ENCODE measurements at regions not wholly inside any gene's neighbourhood (a gene's known extent, or its start where the extent isn't known, plus 50 kb on each side); places are given as distances from the start of the nearest gene placed in this dataset.

DNA sequence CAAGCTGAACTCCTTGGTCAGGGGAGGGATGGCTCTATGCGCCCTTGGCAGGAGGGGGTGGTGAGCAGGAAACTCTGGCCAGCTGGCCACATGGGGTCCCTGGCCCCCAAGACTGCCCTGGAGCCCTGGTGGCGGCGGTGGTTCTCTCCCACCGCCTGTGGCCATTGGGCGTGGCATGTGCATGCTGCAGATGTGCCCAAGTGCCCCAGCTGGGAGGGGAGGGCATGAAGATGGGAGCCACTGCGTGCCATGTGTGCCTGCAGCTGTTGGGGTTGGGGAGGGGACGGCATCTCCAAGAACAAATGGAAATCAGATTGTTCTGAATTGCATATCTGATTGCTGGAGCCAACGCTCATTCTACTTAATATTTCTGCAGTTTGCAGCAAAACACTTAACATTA is 115.7 kb upstream of the IGF1 start:
- DNase-seq (ENCODE audit: low read depth), result no peak

DNA sequence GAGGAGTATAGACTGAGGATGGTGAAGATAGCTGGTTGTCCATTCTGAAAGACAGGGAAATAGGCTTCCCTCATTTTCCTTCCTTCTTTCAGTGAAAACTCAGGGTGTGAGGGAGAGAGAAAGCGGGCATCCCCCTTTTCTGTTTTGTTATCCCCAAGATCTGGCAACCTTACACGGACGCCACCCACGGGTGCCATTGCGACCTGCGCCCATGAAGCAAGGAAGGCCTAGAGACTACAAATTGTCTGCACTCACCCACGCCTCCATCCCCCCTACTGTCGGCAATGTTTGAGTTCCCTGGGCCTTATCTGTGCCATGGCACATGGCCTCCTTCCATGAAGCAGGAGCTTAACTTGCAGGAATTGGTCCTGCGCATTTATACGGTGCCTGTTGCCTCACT is 115.0 kb upstream of the IGF1 start:
- DNase-seq (ENCODE audit: low read depth), result no peak

DNA sequence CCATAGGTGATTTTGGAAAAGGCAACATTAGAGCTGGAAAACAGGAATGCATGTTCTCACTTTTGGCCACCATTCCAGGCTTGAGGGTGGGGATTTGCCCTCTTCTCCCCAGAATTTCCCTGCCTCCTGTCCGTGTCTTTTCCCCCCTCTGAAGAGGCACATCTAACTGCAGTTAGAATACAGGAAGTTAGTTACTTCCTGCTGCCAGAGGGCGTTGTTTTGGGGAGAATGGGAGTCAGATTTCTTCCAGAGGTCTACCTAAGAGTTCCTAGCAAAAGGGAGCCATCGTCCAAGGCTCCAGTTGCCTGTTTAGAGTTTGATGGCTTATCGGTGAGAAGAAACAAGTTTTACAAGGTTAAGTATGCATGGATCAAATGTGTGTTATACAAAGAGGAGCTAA is 112.8 kb upstream of the IGF1 start:
- DNase-seq (ENCODE audit: low read depth), result no peak

DNA sequence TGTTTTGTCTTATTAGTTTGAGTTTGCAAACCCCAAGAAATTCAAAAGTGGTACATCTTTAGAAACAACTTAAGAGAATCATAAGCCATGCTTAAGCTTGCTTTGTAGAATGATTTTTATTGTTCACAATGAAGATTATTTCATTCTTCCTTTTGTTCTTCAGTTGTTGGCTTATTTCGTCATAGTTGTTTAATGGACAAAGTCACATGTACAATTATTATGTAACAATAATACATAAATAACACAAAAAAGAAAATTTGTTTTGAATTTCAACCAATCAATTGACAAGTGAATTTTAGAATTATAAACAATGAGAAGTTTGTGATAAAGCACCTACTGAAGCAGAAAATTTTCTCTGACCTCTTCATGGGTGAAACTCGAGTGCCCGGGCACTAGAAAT is 111.8 kb upstream of the IGF1 start:
- no peak for DNase-seq (ENCODE audit: low read depth)

DNA sequence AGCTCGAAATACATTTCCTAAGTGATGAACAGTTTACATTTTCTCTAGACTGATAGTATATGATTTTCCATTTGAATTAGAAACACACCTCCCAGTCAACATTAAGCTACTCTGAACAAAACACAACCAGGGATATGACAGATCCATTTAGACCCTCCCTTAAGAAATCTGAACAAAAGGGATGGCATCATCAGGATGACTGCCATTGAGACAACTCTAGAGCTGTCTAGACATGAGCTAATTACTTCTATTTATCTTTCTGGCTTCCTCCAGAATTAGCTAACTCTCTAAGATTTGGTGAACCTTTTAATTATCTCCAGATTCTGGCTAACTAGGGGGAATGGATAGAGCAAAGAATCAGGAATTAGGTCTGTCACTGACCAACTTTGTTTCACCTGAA is 92.9 kb upstream of the IGF1 start:
- no peak for DNase-seq (ENCODE audit: low read depth)

DNA sequence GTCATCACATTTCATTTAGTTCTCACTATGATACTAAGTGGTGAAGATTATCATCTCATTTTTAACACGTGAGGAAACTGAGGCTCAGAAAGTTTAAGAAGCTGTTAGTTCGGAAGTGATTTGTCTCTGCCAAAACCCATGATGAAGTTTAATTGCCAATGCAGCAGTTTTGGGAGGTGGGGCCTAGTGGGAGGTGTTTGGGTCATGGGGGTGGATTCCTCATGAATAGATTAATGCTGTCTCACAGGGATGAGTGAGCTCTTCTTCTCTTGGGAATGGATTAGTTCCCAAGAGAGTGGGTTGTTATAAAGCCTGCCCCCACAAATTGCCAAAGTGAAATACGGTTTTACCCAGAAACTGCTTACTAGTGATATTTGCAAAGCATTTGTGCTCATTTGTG is 91.5 kb upstream of the IGF1 start:
- no peak for DNase-seq (ENCODE audit: low read depth)

DNA sequence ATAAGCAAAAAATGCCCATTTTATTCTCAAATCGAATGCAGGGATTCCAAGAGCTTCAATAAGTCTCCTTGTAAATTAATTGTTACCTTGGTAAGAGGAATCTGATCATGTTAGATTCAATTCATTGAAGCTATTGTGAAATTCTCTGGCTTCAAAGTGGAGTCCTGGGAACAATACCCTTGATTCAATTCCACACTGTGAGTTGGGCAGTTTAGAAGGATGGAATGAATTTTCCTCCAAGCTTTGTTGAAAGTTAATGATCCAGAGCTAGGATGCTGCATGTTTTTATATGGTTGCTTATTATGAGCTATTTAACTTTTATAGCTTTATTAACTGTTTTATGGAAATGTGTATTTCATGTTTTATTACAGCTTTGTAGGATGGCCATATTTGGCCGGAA is 89.9 kb upstream of the IGF1 start:
- DNase-seq (ENCODE audit: low read depth), result no peak

DNA sequence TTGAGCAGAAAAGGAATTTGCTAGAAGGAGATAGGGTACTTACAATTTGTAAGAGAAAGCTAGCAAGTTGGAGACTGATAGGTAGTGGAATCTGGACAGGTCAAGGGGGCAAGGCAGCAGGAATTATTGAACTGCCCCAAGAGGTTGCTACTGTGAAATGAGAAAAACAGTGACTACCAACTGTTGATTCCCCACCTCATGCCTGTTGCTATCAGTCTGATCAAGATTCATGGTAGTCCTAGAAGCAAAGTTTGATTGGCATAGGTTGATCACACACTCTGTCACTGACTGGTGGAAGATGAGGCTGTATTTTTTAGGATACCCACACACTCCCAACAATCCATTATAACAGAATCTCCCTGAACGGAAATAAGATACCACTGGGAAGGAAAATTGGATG is 89.4 kb upstream of the IGF1 start:
- DNase-seq (ENCODE audit: low read depth), result no peak

DNA sequence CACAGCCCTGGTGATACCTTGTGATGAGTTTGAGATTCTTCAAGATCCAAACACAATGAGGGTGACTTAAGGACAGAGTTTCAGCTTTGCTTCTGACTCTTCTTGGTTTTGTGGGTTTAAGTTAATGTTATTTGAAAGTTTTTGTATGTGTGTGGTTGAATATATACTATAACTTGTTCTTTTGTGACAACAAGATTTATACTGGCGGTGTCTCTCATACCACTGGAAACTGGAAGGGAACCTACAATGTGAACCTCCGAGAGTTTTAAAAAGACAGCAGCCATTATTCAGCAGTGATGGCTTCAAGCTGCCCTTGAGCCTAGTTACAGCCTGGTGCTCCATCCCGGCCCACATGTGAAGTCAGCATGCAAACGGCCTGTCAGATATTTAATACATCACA is 87.9 kb upstream of the IGF1 start:
- no peak for DNase-seq (ENCODE audit: low read depth)

DNA sequence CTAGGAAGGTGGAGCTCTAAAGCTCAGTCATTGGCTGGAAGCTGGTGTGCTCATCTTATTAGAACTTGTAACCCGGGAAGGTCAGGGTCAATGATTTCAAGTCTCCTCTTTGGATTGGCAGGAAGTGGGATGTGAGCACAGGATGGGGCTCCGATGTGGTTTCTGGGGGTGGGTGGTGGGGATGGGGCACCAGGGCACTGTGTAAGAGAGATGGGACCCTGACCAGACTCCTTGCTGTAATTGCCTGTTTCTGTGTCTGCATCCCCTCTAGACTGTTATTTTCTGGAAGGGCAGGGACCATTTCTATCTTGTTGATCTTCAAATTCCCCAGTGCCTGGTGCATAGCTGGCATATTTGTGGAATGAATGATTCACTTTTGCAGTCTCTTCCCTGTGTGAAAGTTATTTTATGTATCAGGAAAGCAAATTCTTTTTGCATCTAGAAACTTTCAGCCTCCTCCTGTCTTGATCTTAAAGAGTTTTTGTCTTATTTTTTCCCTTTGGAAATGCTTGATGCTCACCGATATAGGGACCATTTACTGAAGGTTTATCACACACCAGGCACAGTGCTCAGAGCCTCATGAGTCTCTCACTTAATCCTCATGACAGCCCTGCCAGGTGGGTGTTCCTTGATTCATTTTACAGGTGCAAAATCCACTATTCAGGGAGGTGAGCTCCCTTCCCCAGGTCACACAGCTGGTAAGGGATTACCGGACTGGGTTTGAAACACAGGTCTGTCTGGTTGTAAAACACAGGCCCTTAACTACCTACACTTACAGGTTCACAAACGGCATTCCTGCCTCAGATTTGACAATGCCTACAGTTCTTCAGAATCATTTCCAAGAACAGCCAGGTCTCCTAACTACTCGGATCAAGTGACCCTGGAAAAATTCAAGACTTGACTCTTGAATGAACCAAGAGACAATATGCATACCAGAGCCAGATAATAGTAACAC is 86.9 kb upstream of the IGF1 start:
- peak; percentile 84 for DNase-seq (ENCODE audit: low read depth)

DNA sequence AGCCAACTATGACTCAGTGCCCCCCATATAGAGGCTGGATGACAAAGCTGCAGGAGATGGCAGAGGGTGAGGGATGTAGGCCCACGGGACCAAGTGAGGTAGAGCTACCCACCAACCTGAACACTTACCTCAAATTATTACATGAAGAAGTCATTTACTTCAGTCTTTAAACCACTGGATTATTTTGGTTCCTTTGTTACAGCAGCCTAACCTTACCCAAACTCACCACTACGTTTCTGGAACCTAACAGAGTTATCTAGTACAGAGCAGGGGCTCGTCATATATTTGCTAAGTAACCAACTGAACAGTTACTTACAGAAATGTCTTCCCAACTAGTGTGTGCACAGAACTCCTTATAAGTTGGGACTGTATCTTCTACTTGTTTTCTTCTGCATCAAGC is 85.2 kb upstream of the IGF1 start:
- no peak for DNase-seq (ENCODE audit: low read depth)

DNA sequence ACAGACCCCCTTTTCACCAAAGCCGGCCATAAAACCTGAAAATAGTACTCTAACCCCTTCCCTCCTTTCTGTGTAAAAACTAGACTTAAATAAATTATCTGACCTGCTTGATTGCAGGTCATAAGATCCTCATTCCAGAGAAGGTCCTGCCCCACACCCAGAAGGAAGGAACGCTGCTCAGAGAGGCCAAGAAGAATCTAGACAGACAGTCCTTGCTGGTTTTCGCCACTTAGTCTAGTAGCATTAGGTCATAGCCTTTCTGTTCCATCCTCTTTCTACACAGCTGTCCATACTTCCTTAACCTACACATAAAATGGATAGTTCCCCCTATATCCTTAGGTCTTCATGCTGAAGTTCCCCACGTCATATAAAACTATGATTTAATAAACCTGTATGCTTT is 83.7 kb upstream of the IGF1 start:
- no peak for DNase-seq (ENCODE audit: low read depth)

DNA sequence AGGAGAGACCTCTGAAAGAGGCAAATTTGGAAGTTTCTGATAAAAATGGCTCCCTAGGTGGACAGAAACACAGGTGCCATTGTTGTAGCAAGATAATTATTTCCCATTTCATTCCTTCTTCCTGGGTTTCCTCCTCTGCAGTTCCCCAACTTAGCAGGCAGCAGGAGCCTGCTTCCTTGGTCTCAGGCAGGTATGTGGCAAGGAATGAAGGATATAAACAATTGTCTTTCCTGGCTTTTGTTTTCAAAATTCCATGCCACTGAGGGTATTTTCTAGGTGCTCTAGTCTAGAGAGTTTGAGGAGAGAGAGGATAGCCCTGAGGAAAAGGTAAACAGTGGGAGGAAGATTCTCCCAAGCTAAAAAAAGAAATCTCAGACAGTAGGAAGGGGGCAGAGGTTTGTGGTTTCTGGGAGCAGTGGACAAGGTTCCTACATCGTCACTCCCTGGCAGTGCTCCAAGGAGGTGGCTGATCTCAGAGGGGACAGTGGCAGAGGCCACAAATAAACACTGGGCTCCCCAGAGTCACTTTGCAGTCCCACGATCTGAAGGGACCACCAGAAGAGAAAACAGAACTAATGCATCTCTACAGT is 82.6 kb upstream of the IGF1 start:
- DNase-seq (ENCODE audit: low read depth), result no peak

DNA sequence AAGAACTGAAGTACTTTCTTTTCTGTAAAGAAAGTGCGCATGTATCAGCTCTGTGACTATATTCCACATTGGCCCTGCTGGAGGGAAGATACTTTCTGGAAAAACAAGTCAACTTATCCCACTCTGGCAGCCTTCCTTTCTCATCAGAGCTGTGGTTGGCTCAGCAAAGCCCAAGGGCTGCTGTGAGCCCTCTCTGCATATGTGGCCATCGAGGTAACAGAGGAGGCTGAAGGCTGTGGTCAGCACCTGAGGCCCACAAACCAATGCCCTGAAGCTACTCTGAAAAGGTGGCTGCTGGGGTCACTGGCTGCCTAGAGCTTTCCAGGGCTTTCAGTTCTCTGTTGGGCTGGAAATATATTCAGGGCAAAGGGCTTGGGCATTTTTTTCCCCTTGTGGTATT is 70.8 kb upstream of the IGF1 start:
- DNase-seq (ENCODE audit: low read depth), result no peak

DNA sequence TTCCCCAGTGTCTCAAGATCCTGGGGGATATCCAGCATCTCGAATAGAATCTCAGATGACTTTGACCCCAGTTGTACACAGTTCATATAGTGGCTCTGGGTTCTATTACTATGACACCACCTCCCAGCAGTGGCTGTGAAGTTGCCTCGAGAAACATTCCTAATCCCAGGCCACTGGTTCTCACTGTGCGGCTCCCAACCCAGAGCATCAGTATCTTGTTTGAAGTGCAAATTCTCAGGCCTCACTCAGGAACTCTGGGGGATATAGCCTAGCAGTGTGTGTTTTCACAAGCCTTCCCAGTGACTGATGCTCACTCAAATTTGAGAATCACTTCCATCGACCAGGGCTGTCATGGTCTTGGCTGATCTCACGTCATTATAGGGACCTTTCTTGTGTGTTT is 69.3 kb upstream of the IGF1 start:
- no peak for DNase-seq (ENCODE audit: low read depth)

DNA sequence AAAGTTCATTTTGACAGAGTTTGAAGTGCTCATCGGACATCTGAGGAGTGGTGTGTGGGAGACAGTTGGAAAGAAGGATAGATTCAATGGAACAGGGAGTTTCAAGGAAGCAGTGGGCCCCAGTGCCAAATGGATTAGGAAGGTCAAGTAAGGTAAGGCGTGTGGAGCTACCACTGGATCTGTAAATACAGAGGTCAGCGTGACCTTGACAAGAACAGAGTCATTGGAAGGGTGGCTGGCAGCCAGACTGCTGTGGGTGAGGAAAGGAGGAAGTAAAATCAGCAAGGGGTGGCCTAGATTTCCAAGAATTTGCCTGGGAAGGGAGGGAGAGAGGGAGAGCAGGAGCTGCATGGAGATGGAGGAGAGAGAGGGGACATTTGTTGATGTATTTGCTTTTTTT is 68.2 kb upstream of the IGF1 start:
- DNase-seq (ENCODE audit: low read depth), result no peak

DNA sequence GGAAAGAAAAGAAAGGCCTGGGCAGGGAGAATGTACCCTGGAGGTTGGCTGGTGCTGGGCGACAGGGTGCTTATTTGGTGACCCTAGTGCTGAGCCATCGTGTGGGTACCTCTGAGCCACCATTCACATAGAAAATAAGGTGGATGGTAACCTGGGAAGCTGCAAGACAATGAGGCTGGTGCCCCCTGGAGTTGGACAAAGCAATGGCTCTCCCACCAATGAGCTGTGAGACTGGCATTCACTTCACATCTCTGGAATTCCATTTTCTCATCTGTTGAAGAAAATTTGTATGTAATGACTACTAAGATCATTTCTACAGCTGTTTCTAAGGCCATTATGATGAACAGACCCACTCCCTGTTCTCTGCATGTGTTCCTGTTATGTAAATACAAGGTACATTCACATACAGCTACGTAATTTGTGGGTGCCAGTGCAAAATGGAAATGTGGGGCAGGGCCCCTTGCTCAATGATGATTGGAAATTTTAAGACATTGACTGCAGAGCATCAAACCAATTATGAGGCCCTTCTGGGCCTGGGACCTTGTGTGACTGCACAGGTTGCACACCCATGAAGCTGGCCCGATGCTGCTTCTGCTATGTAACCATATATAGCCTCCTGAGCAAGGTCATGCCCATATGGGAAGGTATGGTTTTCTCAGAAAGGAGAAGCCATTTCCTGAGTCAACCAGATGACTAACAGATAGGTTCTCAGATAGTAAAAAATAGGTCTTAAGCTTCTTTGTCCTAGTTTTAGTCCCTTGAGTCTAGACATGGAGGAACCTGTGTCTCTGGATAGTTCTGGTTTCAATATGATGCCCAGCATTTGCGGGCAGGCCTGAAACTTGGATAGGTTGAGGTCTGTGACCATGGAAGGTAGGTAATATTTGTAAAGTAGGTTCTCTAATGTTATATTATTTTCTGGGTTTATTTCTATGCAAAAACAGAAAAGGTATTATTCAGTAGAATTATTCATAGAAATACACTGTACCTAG is 63.4 kb upstream of the IGF1 start:
- DNase-seq (ENCODE audit: low read depth), result no peak

DNA sequence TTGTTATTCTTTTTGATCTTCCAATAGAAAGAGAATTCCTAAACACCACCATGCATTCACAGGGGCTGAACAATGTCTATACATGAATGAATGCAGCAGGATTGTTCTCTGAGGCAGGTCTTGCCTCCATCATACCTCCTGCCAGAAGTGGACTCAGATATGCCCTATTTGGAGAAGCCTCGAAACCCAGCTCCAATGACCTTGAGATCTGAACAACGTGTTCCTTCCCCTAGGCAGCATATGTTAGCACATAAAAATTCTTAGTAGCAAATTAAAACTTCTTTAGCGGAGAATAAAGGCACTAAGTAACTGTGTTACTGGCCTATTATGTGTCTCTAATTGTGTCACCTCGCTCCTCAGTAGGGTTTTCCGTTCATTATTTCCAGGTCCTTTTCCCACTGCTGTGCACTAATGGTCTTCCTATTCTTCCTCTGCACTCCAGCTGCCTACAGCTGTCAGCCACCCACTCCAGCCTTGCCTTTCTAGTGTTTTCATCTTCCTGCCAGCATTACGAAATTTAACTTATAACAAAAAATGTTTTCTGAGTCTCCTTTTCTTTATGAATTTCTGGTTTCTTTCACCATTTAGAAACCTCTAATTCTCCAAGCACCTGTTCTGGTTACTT is 62.6 kb upstream of the IGF1 start:
- no peak for DNase-seq (ENCODE audit: low read depth)

DNA sequence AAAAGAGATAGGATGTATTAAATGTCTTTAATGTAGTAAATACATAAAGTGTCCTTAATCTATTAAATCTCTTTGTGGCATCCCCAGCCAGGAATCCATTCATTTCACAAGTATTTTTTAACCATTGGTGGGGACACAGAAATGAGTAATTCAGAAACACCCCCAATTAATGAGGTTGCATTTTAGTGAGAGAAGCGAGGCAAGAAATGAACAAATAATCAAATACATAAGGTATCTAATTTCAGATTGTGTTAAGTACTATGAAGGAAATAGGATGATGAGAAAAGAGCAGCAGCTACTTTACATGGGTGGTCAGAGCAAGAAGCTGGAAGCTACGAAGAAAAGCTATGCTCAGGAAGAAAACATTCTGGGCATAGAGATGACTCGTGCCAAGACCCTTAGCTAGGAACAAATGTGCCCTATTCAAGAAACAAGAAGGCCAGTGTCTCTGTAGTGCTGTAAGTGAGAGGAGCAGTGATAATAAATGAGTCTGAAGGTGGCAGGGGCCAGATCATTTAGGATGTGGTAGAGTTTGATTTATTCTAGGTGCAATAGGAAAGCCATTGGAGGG is 60.5 kb upstream of the IGF1 start:
- DNase-seq (ENCODE audit: low read depth), result no peak

DNA sequence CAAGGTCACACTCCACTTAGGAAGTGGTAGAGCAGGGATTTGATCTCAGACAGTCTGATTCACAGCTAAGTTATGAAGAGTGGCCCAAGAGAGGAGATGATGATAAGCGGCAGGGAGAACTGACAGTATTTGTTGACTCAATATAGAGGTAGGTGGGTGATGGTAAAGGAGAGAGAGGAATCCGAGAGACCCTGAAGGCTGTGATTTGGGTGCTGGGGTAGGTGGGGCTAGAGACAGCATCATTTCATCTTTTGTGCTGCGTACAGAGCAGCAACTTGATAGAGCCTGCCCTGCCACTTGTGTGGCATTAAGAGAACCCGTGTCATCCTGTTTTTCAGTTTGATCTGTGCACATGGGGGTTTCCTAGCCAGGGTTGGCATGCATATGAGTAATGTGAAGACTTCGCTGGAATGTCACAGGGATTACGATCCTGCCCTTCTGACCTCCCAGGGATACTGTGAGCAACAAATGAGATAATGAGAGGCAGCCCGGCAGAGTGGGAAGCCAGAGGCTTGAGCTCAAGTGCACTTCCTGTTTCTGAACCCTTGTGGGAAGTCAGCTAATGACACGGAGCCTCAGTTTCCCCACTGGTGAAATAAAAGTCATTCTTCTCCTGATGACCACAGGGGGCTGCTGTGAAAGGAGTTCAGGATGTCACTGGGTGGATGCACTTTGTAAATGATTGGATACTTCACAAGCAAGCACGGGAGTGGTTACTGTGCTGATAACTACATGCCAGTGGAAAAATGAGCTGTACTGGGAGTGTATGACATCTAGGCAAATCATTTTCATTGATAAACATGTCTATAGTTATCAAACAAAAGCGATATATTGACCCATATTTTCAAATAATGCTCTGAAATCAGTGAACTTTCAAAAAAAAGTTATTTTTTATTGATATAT is 59.5 kb upstream of the IGF1 start:
- peak; percentile 95 for DNase-seq (ENCODE audit: low read depth)

DNA sequence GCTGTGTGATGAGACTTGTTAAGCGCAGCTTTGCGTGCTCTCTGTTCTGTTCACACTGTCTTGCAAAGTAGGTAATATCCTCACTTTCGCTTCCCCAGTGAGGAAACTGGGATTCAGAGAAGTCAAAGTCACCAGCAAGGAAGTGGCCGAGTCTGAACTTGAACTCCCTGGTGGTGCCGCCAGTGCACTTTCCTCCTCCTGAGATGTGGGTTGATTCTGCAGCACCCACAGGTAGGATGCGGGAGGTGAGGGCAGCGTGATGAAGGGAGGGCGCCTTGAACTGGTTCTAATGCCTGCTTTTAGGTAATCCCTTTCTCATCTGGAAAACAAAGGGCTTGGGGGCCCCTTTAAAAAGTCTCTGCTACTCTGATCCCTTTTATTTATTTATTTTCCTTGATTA is 54.9 kb upstream of the IGF1 start:
- no peak for DNase-seq (ENCODE audit: low read depth)

Data from iris pigment epithelial cell (primary cell).